HepG2 (cell line): ENCODE measurements at regions not wholly inside any gene's neighbourhood (a gene's known extent, or its start where the extent isn't known, plus 50 kb on each side); places are given as distances from the start of the nearest gene placed in this dataset.

ENCODE experiments used
- CEBPB ChIP-seq: IDR thresholded peaks from 2 replicates; pipeline ENCODE4 v1.6.1; 2011; ENCODE audit warnings: low read depth, low read length, improper control_type of control experiment, borderline replicate concordance
- IRF1 ChIP-seq: sonication (generic); formaldehyde crosslinking; IDR thresholded peaks from 2 replicates; pipeline ENCODE4 v1.4.0; 2020; ENCODE audit warnings: low read depth, mild to moderate bottlenecking, missing genetic modification reagents
- TF ChIP-seq, protein P1 (sequence below): sonication (generic); formaldehyde crosslinking; IDR thresholded peaks from 2 replicates; pipeline ENCODE4 v1.5.0; 2020; ENCODE audit warnings: mild to moderate bottlenecking, missing genetic modification reagents, moderate library complexity

GRCh38 chr7:29651477-29651876, 87.8 kb downstream of the PRR15 start:
- TF ChIP-seq, protein P1, sequence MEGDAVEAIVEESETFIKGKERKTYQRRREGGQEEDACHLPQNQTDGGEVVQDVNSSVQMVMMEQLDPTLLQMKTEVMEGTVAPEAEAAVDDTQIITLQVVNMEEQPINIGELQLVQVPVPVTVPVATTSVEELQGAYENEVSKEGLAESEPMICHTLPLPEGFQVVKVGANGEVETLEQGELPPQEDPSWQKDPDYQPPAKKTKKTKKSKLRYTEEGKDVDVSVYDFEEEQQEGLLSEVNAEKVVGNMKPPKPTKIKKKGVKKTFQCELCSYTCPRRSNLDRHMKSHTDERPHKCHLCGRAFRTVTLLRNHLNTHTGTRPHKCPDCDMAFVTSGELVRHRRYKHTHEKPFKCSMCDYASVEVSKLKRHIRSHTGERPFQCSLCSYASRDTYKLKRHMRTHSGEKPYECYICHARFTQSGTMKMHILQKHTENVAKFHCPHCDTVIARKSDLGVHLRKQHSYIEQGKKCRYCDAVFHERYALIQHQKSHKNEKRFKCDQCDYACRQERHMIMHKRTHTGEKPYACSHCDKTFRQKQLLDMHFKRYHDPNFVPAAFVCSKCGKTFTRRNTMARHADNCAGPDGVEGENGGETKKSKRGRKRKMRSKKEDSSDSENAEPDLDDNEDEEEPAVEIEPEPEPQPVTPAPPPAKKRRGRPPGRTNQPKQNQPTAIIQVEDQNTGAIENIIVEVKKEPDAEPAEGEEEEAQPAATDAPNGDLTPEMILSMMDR (CRISPR knock-in tag) = no peak
- TF ChIP-seq CEBPB (no peak), IRF1 (CRISPR knock-in tag) (no peak)
